Glomerular visceral epithelial cell (primary cell): ENCODE measurements at regions not wholly inside any gene's neighbourhood (a gene's known extent, or its start where the extent isn't known, plus 50 kb on each side); places are given as distances from the start of the nearest gene placed in this dataset.

Source experiments
- DNase-seq: peaks from one replicate; pipeline ENCODE4 v3.0.0-alpha.2; 2016; ENCODE audit errors: extremely low spot score

DNA sequence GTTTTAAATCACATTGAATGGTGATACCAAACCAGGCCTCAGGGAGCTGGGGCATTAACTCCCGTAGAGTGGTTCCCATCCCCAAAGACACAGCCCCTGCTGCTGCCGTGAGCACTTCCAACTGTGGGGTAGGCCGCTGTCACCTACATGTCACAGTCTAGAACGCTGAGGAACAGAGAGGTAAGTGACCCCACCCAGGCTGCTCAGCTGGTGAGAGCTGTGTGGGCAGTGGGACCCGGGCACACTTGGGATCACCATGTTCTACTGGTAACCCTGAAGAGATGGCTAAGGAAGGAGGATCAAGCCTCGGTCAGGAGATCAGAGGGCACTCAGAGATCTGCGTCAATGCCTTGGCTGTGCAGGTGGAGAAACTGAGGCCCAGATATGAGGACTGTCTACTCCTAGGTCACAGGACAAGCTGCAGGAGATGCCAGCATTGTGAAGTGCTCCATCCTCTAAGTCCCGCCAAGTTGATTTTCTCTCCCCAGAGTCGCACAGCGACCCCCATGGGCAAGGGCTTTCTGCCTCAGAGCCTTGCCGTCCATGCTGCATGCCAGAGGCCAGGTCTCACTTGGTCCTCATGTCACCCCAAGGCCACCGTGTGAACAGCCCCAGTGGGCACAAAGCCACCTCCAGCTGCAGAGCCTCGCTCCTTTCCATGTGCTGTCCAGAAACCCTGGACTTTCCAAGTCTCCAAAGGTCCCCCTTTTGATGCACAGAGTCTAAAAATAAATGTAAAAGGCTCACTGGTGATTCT, 144.2 kb upstream of the OTOS start:
- DNase-seq = no peak

DNA sequence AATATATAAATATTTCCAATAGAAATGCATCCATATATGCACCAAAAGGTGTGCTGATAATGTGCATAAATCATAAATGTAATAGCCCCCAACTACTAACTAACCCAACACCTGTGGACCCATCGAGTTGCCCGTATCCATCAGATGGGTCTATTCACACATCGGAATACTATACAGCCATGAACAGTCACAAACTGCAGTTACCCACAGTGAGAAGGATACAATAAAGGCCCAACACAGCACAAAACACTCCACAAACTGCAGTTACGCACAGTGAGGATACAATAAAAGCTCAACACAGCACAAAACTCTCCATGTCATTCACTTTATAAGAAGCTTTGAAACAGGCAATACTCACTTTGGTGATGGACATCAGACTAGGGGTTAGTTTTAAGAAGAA, 145.3 kb upstream of the OTOS start:
- DNase-seq = no peak

DNA sequence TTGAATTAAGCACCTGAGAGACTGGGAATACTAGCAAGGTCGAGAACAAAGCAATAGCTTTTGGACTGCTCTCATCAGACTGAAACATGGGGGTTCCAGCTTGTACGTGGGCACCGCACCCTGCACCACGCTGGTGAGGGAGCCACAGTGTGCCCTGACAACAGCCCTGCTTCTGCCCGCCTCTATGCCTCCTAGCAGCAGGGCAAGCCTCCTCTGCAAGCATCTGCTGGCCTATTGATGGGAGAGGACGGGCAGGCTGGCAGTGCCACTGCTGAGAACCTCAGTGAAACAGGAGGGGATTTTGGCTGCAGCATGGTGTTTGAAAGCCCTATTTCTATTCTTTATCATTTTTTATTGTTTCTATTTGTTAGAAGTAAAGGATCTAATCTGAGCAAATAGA, 146.1 kb upstream of the OTOS start:
- DNase-seq = no peak

DNA sequence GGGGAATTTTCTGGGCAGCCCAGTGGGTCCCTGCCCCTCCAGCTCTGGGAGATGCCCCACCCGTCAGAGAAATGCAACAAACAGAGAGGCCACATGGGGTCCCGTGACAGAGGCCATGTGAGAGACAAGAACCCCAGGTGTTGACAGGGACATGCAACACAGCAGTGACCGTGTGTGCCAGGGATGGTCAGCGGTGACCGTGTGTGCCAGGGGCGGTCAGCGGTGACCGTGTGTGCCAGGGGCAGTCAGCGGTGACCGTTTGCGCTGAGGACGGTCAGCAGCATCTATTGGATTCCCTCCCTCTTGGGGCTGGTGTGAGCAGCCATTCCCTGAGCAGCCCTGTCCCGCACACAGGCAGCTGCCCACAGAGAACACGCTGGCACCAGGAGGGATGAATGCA, 146.6 kb upstream of the OTOS start:
- DNase-seq = no peak

DNA sequence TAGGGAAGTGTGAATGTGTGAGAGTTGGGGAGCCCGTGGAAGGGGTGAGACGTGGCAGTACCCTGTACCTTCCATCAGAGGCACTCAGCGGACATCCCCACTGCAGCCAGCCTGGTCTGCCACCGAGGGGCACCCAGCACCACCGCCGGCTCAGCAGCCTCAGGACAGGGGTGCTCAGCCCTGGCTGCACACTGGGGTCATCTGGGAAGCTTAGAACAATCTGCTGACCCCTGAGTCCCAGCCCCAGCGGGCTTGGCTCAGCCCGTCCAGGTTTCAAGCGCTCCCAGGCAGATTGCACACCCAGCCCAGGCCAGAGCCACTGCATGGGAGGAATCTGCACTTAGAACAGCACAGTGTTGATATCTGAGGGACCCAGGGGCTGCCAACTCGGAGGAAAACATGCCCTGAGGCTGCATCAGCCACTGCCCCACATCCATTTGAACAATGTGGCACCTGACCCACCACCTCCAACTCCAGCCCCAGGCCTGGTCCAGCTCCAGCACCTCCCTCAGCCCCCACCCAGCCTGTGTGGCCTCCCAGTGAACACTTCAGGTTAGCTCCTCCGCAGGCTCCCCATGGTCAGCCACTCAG, 147.1 kb upstream of the OTOS start:
- DNase-seq = no peak

DNA sequence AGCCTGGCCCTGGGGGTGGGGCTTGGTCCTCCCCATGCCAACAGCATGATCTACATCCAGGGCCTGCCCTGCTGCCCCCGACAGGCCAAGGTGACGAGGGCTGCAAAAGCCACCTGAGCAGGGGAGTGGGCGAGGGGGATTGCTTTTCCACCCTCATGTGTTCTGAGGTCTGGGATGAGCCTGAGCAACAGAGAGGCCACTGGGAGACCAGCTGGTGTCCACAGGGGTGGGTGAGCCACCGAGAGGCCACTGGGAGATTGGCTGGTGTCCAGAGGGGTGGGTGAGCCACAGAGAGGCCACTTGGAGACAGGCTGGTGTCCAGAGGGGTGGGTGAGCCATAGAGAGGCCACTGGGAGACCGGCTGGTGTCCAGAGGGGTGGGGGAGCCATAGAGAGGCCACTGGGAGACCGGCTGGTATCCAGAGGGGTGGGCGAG, 147.4 kb upstream of the GPC1 start:
- DNase-seq = no peak

DNA sequence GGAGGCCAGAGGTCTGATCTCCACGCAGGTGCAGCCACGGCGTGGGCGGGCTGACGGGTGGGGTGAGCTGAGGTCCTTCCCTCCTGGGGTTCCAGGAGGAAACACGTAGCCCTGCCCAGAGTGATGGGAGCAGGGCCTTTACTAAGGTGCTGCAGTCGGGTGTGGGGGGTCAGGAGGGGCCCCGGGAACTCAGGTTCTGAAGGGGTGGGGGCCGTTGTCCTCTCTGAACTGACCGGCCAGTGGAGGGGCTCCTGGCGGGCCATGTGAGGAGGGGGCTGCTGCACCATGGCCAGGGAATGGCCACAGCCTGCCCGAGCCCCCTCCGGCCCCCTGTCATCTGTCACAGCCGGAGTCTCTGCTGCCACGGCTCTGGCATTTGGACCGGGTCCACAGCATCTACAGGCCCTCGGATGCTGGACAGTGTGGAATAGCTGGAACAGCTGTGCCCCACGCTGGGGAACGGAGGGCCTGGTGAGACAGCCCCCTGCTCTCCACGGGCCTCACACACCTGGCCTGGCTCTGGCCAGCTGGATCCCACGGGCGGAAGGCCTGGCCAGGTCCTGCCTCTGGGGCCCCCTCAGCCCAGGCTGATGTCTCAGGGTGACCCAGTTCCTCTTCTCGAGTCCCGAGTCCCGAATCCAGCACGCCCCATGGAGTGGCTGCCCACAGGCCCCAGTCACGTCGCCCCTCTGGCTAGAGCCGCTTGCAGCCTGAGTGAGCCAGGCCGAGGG, 145.6 kb upstream of the GPC1 start:
- DNase-seq = no peak

DNA sequence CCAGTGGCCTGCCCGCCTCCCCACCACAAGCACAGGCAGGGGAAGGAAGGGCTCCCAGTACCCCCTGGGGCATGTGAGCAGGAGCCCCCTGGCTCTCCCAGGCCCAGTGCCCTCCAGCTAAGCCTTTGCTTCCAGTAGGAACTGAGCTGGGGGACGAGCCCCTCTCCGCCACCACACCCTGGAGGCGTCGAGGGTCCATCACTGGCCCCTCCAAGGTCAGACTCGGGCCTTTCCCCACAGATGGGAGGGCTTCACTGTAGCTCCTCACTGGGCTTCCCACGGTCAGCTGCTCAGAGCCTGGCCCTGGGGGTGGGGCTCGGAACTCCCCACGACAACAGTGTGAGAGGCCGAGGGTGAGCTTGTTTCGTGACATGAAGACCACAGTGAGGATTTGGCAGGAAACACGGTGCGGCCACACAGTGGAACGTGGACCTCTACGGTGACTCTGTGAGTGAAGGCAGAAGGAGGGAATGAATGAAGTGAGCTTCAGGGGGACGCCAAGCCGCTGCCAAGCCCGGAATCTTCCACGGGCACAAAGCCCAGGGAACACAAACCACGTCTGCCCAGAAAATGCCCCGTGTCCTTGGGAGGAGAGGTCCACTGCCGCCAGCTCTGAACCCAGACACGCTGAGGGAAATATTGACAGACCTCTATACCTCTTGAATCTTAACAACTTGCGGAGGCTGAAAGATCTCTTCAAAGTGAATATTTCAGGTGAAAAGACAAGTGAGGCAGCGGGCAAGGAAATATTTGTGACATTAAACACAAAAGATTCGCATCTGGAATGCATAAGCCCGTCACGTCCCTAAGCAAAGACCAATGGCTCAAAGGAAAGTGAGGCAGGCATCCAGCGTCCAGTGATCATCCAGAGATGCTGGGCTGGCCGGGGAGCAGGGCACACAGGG, 144.8 kb upstream of the GPC1 start:
- no peak for DNase-seq

DNA sequence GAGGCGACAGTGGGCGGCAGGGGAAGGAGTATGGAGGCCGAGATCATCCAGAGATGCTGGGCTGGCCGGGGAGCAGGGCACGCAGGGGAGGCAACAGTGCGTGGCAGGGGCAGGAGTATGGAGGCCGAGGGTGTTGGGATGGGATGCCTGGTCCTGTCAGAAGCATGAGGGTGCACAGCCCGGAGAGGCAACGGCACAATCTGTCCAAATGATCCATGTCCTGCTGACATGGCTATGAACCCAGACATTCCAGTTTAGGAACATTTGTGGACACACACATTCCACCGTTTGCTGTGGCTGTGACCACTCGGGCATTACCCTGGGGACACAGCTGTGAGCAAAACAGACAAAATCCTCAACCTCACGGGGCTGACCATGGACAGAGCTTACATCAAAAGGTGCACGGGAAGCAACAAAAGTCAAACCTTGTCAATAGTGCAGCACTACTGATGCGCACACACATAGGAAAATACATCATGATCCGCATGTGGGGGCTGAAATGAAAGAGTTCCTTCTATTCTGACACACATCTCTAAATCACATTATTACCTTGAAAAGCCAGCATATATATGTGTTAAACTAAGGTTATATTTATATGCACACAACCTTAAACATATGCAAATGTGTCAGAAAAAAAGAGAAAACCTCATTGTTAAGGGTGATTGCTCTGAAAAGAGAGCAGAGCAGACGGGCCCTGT, 144.0 kb upstream of the GPC1 start:
- no peak for DNase-seq

DNA sequence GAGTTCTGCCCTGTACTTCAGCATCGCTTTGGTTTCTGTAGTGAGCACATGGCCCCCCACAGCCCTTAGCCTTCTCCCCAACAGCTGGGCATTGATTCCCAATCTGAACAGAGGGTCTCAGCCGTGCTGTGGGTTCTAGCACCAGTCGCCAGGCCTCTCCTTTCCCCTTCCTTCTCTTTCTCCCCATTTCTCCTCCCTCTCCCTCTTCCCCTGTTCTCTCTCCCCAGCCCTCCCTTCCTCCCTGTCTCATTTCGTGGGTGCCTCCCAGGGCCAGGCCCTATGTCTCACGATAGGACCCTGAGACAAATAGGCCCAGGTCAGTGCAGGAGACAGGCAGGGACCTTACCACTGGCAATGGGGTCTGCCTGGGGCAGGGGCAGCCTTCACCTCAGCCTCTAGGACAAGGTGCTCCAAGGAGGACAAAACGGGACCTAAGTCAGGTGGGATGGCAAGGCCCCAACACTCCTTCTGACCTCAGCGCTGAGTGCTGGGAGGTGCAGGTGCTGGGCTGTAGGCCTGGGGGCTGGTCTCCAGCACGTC, 143.4 kb upstream of the GPC1 start:
- no peak for DNase-seq

DNA sequence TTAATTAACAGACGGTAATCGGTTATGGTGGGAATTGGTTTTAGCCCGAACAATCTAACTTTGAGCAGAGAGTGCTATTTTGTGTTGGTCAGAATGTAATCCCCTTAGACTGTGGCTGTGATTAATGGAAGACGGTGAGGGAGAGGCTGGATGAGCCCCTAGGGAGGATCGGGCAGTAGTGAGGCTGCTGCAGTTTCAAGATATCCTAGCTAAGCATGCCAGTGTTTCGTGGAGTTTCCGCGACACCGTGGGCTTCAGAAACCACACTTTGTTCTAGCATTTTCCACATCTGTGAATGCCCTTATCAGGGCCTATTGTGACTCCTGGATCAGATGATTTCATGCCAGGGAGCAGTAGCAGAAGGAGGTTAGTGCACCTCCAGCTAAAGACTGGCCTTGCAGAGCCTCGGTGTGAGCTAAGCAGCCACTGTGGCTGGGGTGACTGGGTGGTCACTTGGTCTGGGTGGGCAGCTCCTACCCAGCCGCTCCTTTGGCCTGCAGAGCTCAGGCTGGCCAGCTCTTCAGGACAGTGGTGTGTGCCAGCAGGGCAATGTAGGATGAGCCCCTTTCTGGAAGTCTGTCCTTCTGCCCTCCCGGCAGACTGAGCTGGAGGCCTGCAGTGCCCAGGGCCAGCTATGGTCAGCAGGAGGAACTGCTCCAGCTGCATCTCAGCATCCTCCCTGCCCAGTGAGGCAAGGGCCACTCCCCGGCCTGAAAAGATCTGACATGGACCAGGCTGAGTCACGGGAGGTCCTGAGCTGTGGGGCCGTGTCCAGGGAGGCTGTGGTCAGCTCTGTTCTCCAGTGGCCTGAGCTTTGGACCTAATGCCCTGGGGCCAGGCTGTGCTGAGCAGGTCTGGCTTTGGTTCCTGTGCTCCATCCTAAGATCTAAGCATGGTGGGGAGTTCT, 142.6 kb upstream of the GPC1 start:
- DNase-seq = no peak

DNA sequence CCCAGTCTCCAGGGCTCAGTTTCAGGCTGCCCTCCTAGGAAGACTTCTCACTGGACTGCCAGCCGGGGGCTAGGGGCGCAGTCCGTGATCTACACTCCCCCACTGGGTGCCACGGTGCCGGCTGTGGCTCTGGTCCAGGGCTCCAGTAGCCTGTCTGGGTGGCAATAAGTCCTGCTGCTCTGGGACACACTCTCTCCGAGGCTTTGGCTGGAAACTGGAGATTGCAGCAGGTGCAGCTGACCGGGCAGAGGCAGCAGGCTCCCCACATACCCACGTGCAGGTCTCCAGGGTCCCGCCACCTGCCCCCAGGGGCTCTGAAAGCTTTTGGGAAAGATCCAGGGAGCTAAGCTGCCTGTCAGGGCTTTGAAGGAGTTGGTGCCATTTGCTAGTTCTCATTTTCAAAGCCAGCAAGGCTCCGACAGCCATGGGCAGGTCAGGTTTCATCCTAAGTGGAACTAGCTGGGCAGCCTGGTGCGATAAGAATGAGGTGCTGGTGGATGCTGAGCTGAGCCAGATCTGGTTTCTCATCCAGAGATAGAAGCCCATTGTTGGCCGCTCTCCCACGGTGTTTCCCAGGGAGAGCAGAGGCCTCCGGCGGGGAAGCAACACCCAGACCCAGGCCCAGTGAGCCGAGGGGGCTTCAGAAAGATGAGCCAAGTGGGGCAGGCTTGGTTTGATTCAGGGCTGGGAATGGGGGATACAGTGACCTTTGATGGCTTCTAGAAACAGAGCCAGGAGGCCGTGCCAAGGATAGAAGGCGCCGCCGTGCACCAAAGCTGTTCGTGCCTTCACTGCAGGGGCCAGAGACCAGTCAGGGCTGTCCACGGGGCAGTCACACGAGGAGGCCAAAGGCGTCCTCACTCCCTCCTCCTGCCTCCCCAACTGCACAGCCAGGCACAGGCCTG, 141.7 kb upstream of the GPC1 start:
- no peak for DNase-seq

DNA sequence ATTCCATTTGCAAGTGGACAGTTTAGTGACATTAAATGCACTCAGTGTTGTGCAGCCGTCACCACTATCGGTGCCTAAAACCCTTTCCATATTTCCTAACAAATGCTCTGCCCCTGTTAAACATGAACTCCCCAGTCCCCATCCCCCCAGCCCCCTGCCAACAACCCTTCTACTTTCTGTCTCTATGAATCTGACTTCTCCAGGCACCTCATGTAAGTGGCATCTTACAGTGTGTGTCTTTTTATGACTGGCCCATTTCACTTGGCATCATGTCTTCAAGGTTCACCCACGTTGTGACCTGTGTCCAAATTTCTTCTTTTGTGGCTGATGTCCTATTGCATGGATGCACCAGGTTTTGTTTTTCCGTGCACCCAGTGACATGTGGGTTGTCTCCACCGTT, 140.9 kb upstream of the GPC1 start:
- no peak for DNase-seq

DNA sequence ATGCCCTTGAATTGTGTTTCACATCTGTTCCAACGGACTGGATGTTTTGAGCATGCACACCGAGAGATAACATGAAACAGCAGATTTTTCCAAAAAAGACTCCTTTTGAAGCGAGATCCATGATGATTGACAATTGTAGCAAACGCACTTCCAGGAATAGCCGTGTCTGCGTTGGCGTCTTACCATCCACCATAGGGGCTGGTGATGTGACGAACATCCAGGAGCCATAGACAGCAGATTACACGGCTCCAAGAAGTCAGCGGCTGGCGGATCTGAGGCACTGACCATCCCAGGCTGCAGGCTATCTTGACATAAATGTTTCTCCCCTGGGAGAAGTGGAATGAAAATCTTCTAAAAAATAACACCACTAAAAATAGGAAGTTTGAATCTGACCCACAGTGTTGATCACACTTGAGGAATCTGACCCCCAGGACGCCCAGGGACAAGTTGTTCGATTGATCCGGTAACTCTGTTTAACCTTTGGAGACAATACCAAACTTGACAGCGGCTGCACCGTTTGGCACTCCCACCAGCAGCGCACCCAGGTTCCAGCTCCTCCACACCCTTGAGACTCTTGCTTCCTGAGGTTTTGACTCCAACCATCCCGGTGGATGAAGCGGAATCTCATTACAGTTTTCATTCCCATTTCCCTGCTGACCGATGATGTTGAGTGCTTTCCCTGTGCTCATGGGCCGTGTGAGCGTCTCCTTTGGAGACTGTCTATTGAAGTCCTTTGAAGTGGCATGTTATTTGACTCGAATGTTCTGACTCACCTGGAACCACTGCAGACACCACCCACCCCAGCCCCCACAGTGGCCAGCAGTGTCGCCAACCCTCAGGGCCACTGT, 140.0 kb upstream of the GPC1 start:
- no peak for DNase-seq

DNA sequence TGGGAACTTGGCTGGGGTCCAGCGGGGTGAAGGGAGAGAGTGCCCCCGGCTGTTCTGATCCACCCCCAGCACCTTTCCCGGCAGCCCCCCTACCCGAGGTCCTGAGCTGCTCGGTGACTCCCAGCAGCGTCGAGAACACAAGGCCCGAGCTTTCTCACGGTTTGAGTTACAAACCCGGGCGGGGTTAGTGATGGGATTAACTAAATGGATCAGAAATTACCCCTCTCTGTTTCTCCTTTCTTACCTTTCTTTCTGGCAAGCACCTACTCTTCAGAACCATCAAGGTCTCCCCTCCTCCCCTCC, 139.4 kb upstream of the GPC1 start:
- no peak for DNase-seq

DNA sequence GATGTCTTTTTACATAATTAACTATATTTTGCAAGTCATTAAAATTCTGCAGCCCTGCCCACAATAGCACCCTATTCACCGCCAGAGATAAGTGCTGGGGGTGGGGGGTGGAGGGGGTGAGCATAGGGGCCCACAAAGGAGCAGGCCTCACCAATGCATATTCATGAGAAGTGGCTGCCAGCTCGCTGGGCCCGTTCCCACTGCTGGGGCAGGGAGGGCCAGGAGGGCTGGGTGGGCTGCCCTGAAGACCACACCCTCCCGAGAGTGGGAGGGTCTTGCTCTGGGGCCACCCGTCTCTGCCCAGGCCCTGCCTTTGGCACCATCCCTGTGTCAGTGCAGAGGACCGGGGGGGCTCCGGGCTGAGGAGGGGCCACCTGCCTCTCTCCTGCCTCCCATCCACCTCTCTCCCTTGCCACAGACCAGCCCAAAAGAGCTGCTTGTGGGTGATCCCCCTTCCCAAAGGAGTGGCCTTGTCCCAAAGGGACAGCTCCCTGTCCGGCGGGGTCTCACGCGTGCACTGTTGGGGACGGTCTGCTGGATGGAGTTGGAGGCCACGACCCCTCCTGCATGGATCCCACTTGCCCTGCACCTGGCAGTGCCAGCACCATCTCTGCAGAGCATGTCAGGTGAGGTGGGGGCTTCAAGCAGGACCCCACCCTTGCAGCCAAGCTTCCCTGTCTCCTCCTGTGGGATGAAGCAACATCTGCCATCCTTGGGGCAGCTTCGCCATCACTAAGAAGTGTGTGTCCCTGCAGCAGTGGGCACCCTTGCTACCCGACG, 138.8 kb upstream of the GPC1 start:
- no peak for DNase-seq
